HepG2 (cell line): ENCODE measurements at regions not wholly inside any gene's neighbourhood (a gene's known extent, or its start where the extent isn't known, plus 50 kb on each side); places are given as distances from the start of the nearest gene placed in this dataset.

ENCODE experiments used
- ATAC-seq: fragments of 200-7000 bp; cut with Tn5 transposase; 3 replicates; pipeline ENCODE4 v1.9.1; 2020; ENCODE audit warnings: mild to moderate bottlenecking, moderate library complexity
- BruUV-seq: library from RNA; stranded (reverse); fragments of 400-500 nt; replicated peaks from 2 replicates; lab custom pipeline; 2021; lab: Mats Ljungman, UMichigan
- CTCF ChIA-PET: fragments of 300-600 bp; formaldehyde crosslinking; extraction: SDS; loops from one replicate; lab custom pipeline; 2021; ENCODE audit warnings: low total read pairs, inconsistent platforms, low intra/inter-chr PET ratio; lab: Yijun Ruan, JAX
- POLR2A ChIA-PET: fragments of 350-600 bp; sonication (Branson Sonifier 250); formaldehyde crosslinking; loops from one replicate; lab custom pipeline; 2020; ENCODE audit warnings: antibody characterized with exemption, inconsistent platforms; lab: Yijun Ruan, JAX
- DNase-seq: peaks from one replicate; pipeline ENCODE4 v3.0.0-alpha.2; 2015; ENCODE audit warnings: low spot score
- FAIRE-seq: peaks from 3 replicates; lab custom pipeline; 2011; peaks lifted over from hg19 to GRCh38; lab: Jason Lieb, UNC
- H2AFZ ChIP-seq: one replicate; pipeline ENCODE4 v1.6.1; 2011; ENCODE audit warnings: low read length, inconsistent platforms
- H3K27ac ChIP-seq: fragments of 300-600 bp; 3 replicates; pipeline ENCODE4 v1.8.0; 2011; ENCODE audit warnings: mixed run types, mild to moderate bottlenecking, mixed read lengths, low read length, inconsistent platforms; ENCODE audit not compliant: insufficient read depth; ENCODE audit errors: extremely low read length
- H3K27me3 ChIP-seq, 2 experiments: fragments of 200-600 bp in 1 of 2; 2 replicates in 1 of 2; 3 replicates in 1 of 2; pipeline versions ENCODE4 v1.6.0 to v1.8.0; 2011; ENCODE audit warnings: low read length in 2 of 2, mild to moderate bottlenecking in 2 of 2, moderate library complexity in 2 of 2, inconsistent platforms in 1 of 2; ENCODE audit not compliant: insufficient read depth in 2 of 2, control insufficient read depth in 1 of 2
- H3K36me3 ChIP-seq, 2 experiments: fragments of 200-600 bp in 1 of 2; replicated peaks in 1 of 2; 2 replicates in 1 of 2; 3 replicates in 1 of 2; pipeline versions ENCODE4 v1.5.1 to v1.8.0; 2011; ENCODE audit warnings: low read length in 2 of 2, inconsistent platforms in 1 of 2; ENCODE audit not compliant: insufficient read depth in 2 of 2, control insufficient read depth in 1 of 2
- H3K4me1 ChIP-seq: 2 replicates; pipeline ENCODE4 v1.5.1; 2012; ENCODE audit warnings: low read length, inconsistent platforms; ENCODE audit not compliant: insufficient read depth
- H3K4me2 ChIP-seq: 2 replicates; pipeline ENCODE4 v1.6.0; 2011; ENCODE audit warnings: low read depth, low read length, inconsistent platforms
- H3K4me3 ChIP-seq, 3 experiments: fragments of 200-600 bp in 1 of 3; sonication (generic), shearing (Covaris generic) in 1 of 3; replicated peaks in 1 of 3; 2 replicates each; pipeline ENCODE4 v1.5.1; 2011 to 2016; ENCODE audit warnings: low read length in 3 of 3, inconsistent platforms in 2 of 3, low read depth in 2 of 3, mild to moderate bottlenecking in 2 of 3, control low read depth in 1 of 3, mixed read lengths in 1 of 3; ENCODE audit not compliant: insufficient read depth in 1 of 3
- H3K79me2 ChIP-seq: one replicate; pipeline ENCODE4 v1.6.1; 2011; ENCODE audit warnings: low read length, inconsistent platforms; ENCODE audit not compliant: insufficient read depth
- H3K9ac ChIP-seq: 2 replicates; pipeline ENCODE4 v1.6.0; 2011; ENCODE audit warnings: mild to moderate bottlenecking, low read depth, low read length, inconsistent platforms; ENCODE audit not compliant: insufficient read depth
- H3K9me3 ChIP-seq: 2 replicates; pipeline ENCODE4 v1.5.1; 2012; ENCODE audit warnings: mild to moderate bottlenecking, low read length
- H4K20me1 ChIP-seq: 2 replicates; pipeline ENCODE4 v1.6.0; 2011; ENCODE audit warnings: inconsistent platforms, mild to moderate bottlenecking, low read length, moderate library complexity; ENCODE audit not compliant: insufficient read depth
- ARHGAP35 ChIP-seq: sonication (generic); formaldehyde crosslinking; IDR thresholded peaks from 2 replicates; pipeline ENCODE4 v1.9.0; 2022; ENCODE audit warnings: mild to moderate bottlenecking, inconsistent platforms, moderate library complexity, missing genetic modification reagents, borderline replicate concordance
- ARNT ChIP-seq: fragments of 450-650 bp; IDR thresholded peaks from 2 replicates; pipeline ENCODE4 v1.6.1; 2017
- CSRNP2 ChIP-seq: sonication (generic); formaldehyde crosslinking; conservative IDR thresholded peaks from 2 replicates; pipeline ENCODE4 v1.8.0; 2022; ENCODE audit warnings: low read depth, missing genetic modification reagents
- CTCF ChIP-seq: sonication (generic); formaldehyde crosslinking; IDR thresholded peaks from 2 replicates; pipeline ENCODE4 v1.5.0; 2020; ENCODE audit warnings: mild to moderate bottlenecking, missing genetic modification reagents, moderate library complexity
- FOXM1 ChIP-seq: sonication (generic); formaldehyde crosslinking; IDR thresholded peaks from 2 replicates; pipeline ENCODE4 v1.5.0; 2020; ENCODE audit warnings: missing genetic modification reagents
- IKZF5 ChIP-seq: IDR thresholded peaks from 2 replicates; pipeline ENCODE4 v1.6.1; 2018; ENCODE audit warnings: missing genetic modification reagents, mild to moderate bottlenecking, missing compliant biosample characterization
- MAF1 ChIP-seq: sonication (generic); formaldehyde crosslinking; IDR thresholded peaks from 2 replicates; pipeline ENCODE4 v1.5.0; 2020; ENCODE audit warnings: missing genetic modification reagents, borderline replicate concordance
- NFKBIZ ChIP-seq: IDR thresholded peaks from 2 replicates; pipeline ENCODE4 v1.6.1; 2018; ENCODE audit warnings: missing genetic modification reagents, missing compliant biosample characterization
- RORA ChIP-seq: sonication (generic); formaldehyde crosslinking; IDR thresholded peaks from 2 replicates; pipeline ENCODE4 v1.5.0; 2020; ENCODE audit warnings: mild to moderate bottlenecking, missing genetic modification reagents, moderate library complexity
- THAP7 ChIP-seq: sonication (generic); formaldehyde crosslinking; IDR thresholded peaks from 2 replicates; pipeline ENCODE4 v1.8.1; 2023; ENCODE audit warnings: mild to moderate bottlenecking, missing genetic modification reagents
- U2AF2 ChIP-seq: fragments of 200-400 bp; formaldehyde crosslinking; IDR thresholded peaks from 2 replicates; pipeline ENCODE4 v1.6.1; 2017; ENCODE audit warnings: low read depth, mild to moderate bottlenecking, low read length
- ZGPAT ChIP-seq: IDR thresholded peaks from 2 replicates; pipeline ENCODE4 v1.6.1; 2016; ENCODE audit warnings: mild to moderate bottlenecking
- ZNF251 ChIP-seq: sonication (generic); formaldehyde crosslinking; IDR thresholded peaks from 2 replicates; pipeline ENCODE4 v1.9.0; 2021; ENCODE audit warnings: mild to moderate bottlenecking, missing genetic modification reagents
- ZNF605 ChIP-seq: sonication (generic); formaldehyde crosslinking; IDR thresholded peaks from 2 replicates; pipeline ENCODE4 v1.8.0; 2022; ENCODE audit warnings: mild to moderate bottlenecking, missing genetic modification reagents
- ZNF724P ChIP-seq: sonication (generic); formaldehyde crosslinking; IDR thresholded peaks from 2 replicates; pipeline ENCODE4 v1.8.0; 2022; ENCODE audit warnings: missing genetic modification reagents, borderline replicate concordance
- ZNF83 ChIP-seq: sonication (generic); formaldehyde crosslinking; IDR thresholded peaks from 2 replicates; pipeline ENCODE4 v1.4.0; 2020; ENCODE audit warnings: missing genetic modification reagents, mild to moderate bottlenecking, borderline replicate concordance
- ZNF841 ChIP-seq: sonication (generic); formaldehyde crosslinking; IDR thresholded peaks from 2 replicates; pipeline ENCODE4 v1.8.1; 2023; ENCODE audit warnings: missing genetic modification reagents, borderline replicate concordance
- WGBS: methylation state at CpG from one replicate; pipeline ENCODE4 v1.1.6; 2017; ENCODE audit warnings: low lambda C conversion rate; 5-methylcytosine and 5-hydroxymethylcytosine counted together
- in situ Hi-C: cut with HindIII; loops from 2 replicates; pipeline ENCODE4 v1.10.0; 2017; ENCODE audit warnings: low pct_unique_long_range_greater_than_20kb; ENCODE audit not compliant: extremely low pct_ligation_motif_present
- intact Hi-C: fragments of 100-400 bp; cut with micrococcal nuclease; formaldehyde crosslinking; loops from one replicate; pipeline ENCODE4 v1.10.0; 2022; ENCODE audit not compliant: unreplicated experiment

- FAIRE-seq (no peak), DNase-seq (peak; percentile 8), ATAC-seq (peak; percentile 80)
- Histone ChIP-seq H3K27me3 (no peaks in the 10 kb centered on the region), H3K4me1 (peaks cover 41% of the 10 kb centered on the region), H3K9ac (no peak overlapping the region), H4K20me1 (no peaks in the 10 kb centered on the region), H3K36me3 (no peaks in the 10 kb centered on the region), H3K4me3 (0 out of 6 replicates have a peak overlapping the region, but pooled peaks of 1 of the 3 experiments have one; percentile 15), H3K9me3 (0 out of 2 replicates have a peak, but pooled peaks cover 6% of the 10 kb centered on the region), H2AFZ (no peak overlapping the region)
- POLR2A ChIA-PET = no interaction called here
- intact Hi-C loops (no loop called here), in situ Hi-C loops (no loop called here)
- BruUV-seq = no TSS peak
- TF ChIP-seq RORA = no peak
- TF ChIP-seq U2AF2 = no peak
- TF ChIP-seq NFKBIZ (CRISPR knock-in tag) = no peak
- no peak for TF ChIP-seq ZNF251
- no peak for TF ChIP-seq ARHGAP35 (CRISPR knock-in tag)
- TF ChIP-seq MAF1 = no peak
- no peak for TF ChIP-seq ZNF605 (CRISPR knock-in tag)
- TF ChIP-seq ZNF724P = no peak
- TF ChIP-seq CSRNP2 (CRISPR knock-in tag) = no peak
- no peak for TF ChIP-seq FOXM1 (CRISPR knock-in tag)
- no peak for TF ChIP-seq ARNT
- TF ChIP-seq IKZF5 = no peak
- TF ChIP-seq ZNF83 (CRISPR knock-in tag) = no peak
- TF ChIP-seq ZNF841 (CRISPR knock-in tag) = no peak
- no peak for TF ChIP-seq ZGPAT (CRISPR knock-in tag)
- no peak for TF ChIP-seq THAP7 (CRISPR knock-in tag)
- TF ChIP-seq CTCF (CRISPR knock-in tag) = no peak
- TF ChIP-seq, all 625 proteins: peak for 0
- no peaks in the 10 kb centered on the region for H3K79me2 ChIP-seq
- H3K27ac ChIP-seq = no peak overlapping the region
- CTCF ChIA-PET = no interaction called here
- WGBS = 6% methylated on average over 3 of the region's 3 CpGs
- H3K4me2 ChIP-seq = peak overlapping the region; percentile 31; the same call in 1 of the 2 replicates
These were observed 184.0 kb upstream of the GUCY1A2 start for GRCh38 chr11:107202241-107202640.
